Left ventricle myocardium inferior (tissue), 1 donor: ENCODE measurements at regions not wholly inside any gene's neighbourhood (a gene's known extent, or its start where the extent isn't known, plus 50 kb on each side); places are given as distances from the start of the nearest gene placed in this dataset.

Source experiments
- DNase-seq: peaks from one replicate; pipeline ENCODE4 v3.0.0-alpha.2; 2020
- H3K27ac ChIP-seq: fragments of 200-600 bp; replicated peaks from 2 replicates; pipeline ENCODE4 v1.8.0; 2021
- H3K27me3 ChIP-seq: fragments of 200-600 bp; 2 replicates; pipeline ENCODE4 v1.8.0; 2021; ENCODE audit warnings: low read depth
- H3K36me3 ChIP-seq: fragments of 200-600 bp; 2 replicates; pipeline ENCODE4 v1.8.0; 2021
- H3K4me1 ChIP-seq: fragments of 200-600 bp; 2 replicates; pipeline ENCODE4 v1.8.0; 2021
- H3K4me3 ChIP-seq: fragments of 200-600 bp; 2 replicates; pipeline ENCODE4 v1.8.0; 2021; ENCODE audit warnings: mild to moderate bottlenecking, moderate library complexity
- H3K9me3 ChIP-seq: fragments of 200-600 bp; replicated peaks from 2 replicates; pipeline ENCODE4 v1.8.0; 2021
- intact Hi-C: fragments of 100-400 bp; cut with micrococcal nuclease; formaldehyde crosslinking; loops from one replicate; pipeline ENCODE4 v1.11.0; 2022
- TF ChIP-seq, protein P1 (sequence below): fragments of 200-600 bp; IDR thresholded peaks from 2 replicates; pipeline ENCODE4 v1.8.0; 2021; ENCODE audit warnings: antibody characterized with exemption, mild to moderate bottlenecking, borderline replicate concordance
- donor health status: DM: no; HTN: yes; CAD: no; lungs with severe emphysema.

DNA sequence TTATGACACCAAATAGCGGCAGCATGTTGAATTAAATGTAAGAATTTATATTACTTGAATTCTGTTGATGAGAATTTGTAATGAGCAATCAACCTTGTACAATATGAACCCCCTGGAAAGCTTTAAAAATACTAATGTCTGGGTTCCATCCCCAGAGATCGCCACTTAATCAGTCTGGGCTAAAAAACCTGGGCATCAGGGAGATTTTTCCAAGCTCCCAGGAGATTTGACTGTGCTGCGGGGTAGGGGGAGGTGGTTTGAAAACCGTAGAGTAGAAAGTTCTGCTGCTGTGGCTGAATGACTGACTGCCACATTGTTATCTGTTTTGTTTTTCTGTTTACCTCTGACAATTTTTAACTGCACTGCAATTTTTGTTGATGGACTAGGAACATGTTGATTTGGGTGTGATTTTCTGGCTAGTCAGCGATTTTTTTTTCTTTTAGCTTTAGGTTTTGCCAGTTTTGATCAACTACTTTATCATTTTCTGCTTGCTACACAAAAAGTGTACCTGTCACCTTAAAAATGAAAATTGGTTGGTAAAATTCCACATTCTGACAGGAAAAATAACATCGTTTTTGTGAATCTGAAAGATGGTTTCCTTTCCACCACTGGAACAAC lies 79.3 kb downstream of the PCTP start:
- H3K9me3 ChIP-seq: no peaks in the 10 kb centered on the region
- intact Hi-C loops: loop anchor here (10.0 kb wide), 1 partner anchor 305 kb away; no protein-coding TSS in a partner anchor
- TF ChIP-seq, protein P1, sequence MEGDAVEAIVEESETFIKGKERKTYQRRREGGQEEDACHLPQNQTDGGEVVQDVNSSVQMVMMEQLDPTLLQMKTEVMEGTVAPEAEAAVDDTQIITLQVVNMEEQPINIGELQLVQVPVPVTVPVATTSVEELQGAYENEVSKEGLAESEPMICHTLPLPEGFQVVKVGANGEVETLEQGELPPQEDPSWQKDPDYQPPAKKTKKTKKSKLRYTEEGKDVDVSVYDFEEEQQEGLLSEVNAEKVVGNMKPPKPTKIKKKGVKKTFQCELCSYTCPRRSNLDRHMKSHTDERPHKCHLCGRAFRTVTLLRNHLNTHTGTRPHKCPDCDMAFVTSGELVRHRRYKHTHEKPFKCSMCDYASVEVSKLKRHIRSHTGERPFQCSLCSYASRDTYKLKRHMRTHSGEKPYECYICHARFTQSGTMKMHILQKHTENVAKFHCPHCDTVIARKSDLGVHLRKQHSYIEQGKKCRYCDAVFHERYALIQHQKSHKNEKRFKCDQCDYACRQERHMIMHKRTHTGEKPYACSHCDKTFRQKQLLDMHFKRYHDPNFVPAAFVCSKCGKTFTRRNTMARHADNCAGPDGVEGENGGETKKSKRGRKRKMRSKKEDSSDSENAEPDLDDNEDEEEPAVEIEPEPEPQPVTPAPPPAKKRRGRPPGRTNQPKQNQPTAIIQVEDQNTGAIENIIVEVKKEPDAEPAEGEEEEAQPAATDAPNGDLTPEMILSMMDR: no peak

DNA sequence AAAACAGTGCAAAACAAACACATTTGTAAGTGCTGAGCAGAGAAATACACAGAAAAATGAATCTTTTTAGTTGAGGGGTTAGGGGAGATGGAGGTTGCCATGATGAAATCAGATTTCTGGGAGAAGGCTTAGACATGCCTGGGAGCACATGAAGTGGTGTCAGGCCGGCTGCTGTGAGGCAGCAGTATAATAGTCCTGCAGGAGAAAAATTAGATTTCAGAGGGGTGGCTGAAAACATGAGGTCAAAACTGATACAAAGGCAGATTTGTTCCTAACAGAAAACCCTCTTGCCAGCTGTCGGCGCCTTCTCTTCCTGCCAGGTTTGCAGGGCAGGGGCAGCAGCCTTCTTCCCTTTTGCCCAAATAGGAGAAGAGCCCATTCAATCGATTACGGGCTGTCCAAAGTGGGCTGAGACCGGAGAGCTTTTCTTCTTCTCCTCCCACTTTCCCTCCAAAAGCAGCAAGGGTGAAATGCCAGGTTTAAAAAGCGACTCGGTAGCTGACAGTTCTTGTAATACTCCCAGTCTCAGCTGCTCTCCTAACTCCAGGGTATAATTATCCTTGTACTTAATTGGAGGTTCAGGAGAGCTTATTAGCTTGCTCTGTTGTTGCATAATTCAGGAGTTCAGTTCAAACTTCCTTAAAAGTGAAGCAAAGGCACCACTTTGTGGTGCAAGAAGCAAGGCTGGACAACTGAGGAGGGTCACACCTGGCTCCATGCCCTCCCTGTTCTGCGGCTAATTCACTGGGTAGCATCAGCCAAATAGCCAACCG lies 80.0 kb downstream of the PCTP start:
- H3K36me3 ChIP-seq: no peaks in the 10 kb centered on the region
- no peak overlapping the region for H3K27ac ChIP-seq
- no peaks in the 10 kb centered on the region for H3K27me3 ChIP-seq
- DNase-seq: no peak
- TF ChIP-seq, protein P1: no peak
- H3K4me3 ChIP-seq: no peak overlapping the region
- no peaks in the 10 kb centered on the region for H3K4me1 ChIP-seq
- H3K9me3 ChIP-seq: no peaks in the 10 kb centered on the region
- intact Hi-C loops: no loop called here

More for the DNA sequence above, 79.3 kb downstream of the PCTP start:
- Histone ChIP-seq H3K36me3 (no peaks in the 10 kb centered on the region), H3K27me3 (no peaks in the 10 kb centered on the region), H3K4me1 (no peaks in the 10 kb centered on the region), H3K4me3 (no peak overlapping the region), H3K27ac (no peak overlapping the region)
- DNase-seq: no peak

DNA sequence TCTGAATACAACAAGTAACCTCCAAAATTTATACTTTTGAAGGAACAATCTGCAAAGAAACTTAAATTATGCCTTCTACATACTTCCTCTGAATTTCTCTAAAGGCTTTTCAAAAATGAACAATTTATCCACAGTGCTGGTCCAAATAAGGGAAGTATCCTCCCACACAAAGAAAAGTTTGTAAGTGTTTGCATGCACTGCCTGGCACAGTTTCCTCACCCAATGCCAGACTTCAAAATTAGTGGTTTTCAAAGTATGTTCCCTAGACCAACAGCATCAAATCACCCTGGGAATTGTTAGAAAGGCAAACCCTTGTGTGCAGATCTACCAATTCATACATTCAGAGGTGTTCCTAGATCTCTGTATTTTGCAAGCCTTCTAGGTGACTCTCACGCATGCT lies 82.5 kb downstream of the PCTP start:
- TF ChIP-seq, protein P1: no peak
- Histone ChIP-seq H3K4me1 (no peaks in the 10 kb centered on the region), H3K27me3 (no peaks in the 10 kb centered on the region), H3K36me3 (no peaks in the 10 kb centered on the region), H3K4me3 (no peak overlapping the region), H3K27ac (no peak overlapping the region), H3K9me3 (no peaks in the 10 kb centered on the region)
- intact Hi-C loops: no loop called here
- DNase-seq: no peak

DNA sequence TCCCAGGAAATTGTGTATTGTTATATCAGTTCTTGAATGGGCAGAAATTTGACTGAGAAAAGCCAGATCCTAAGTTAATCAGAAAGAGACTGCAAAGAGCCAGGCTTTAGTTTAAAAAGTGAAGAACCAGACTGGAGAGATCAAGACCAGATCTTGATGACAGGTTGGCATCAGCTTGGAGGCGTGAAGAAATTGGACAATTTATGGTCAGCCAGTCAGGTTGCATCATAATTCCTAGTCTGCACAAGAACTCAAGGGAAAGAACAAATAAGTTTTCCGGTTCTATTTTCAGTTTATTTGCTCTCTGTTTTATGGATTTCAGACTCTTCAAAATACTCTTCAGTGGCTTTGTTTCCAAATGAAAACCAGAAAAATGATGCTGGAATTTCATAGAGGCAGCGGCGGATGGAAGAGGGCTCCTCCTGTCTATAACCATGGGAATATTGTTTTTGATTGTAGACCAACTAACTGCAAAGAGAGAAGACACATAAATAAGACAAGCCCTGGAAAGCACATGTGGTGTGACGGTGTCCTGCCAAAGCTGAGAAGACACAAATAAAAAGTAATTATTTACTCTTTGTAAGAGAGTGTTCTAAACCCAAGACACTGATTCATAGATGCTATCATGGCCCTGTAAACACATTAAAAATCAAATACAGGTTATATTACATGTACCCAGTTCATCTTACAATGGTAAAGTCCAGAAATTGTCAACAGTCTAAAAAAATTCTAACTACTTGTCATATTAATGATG lies 91.7 kb downstream of the PCTP start:
- intact Hi-C loops: no loop called here
- peaks cover 6% of the 10 kb centered on the region for H3K4me1 ChIP-seq
- no peaks in the 10 kb centered on the region for H3K27me3 ChIP-seq
- DNase-seq: no peak
- no peak overlapping the region for H3K27ac ChIP-seq
- H3K4me3 ChIP-seq: no peak overlapping the region
- TF ChIP-seq, protein P1: no peak
- no peaks in the 10 kb centered on the region for H3K9me3 ChIP-seq
- H3K36me3 ChIP-seq: no peaks in the 10 kb centered on the region

DNA sequence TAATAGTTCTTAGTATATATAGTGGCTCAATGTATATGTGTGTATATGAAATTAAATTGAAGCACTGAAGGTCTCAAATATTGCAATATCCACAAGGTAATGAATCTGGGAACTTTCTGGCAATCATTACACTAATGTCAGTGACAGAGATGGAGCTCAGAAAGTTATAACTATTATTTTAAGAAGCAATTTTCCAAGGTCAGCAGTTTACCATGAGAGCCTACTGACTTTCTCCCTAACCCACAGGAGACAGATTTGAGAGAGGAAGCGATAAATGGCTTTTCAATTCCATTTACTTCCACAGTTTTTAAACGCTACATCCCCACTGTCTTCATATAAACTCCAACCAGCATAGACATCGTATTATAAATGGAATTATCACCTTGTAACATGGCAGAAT lies 92.9 kb downstream of the PCTP start:
- no peak for DNase-seq
- no peaks in the 10 kb centered on the region for H3K27me3 ChIP-seq
- no peak overlapping the region for H3K27ac ChIP-seq
- TF ChIP-seq, protein P1: no peak
- peaks cover 6% of the 10 kb centered on the region for H3K4me1 ChIP-seq
- intact Hi-C loops: no loop called here
- H3K36me3 ChIP-seq: no peaks in the 10 kb centered on the region
- no peaks in the 10 kb centered on the region for H3K9me3 ChIP-seq
- no peak overlapping the region for H3K4me3 ChIP-seq
